NT2/D1 (cell line): ENCODE measurements at regions not wholly inside any gene's neighbourhood (a gene's known extent, or its start where the extent isn't known, plus 50 kb on each side); places are given as distances from the start of the nearest gene placed in this dataset.

ENCODE experiments used
- SUZ12 ChIP-seq: IDR thresholded peaks from 2 replicates; pipeline ENCODE4 v1.6.1; 2011; ENCODE audit not compliant: insufficient read length, insufficient read depth; ENCODE audit errors: extremely low read depth
- YY1 ChIP-seq: IDR thresholded peaks from 2 replicates; pipeline ENCODE4 v1.6.1; 2011; ENCODE audit not compliant: insufficient read length, insufficient read depth
- ZNF274 ChIP-seq: IDR thresholded peaks from 2 replicates; pipeline ENCODE4 v1.6.1; 2011; ENCODE audit warnings: mild to moderate bottlenecking, low read depth, low read length

DNA sequence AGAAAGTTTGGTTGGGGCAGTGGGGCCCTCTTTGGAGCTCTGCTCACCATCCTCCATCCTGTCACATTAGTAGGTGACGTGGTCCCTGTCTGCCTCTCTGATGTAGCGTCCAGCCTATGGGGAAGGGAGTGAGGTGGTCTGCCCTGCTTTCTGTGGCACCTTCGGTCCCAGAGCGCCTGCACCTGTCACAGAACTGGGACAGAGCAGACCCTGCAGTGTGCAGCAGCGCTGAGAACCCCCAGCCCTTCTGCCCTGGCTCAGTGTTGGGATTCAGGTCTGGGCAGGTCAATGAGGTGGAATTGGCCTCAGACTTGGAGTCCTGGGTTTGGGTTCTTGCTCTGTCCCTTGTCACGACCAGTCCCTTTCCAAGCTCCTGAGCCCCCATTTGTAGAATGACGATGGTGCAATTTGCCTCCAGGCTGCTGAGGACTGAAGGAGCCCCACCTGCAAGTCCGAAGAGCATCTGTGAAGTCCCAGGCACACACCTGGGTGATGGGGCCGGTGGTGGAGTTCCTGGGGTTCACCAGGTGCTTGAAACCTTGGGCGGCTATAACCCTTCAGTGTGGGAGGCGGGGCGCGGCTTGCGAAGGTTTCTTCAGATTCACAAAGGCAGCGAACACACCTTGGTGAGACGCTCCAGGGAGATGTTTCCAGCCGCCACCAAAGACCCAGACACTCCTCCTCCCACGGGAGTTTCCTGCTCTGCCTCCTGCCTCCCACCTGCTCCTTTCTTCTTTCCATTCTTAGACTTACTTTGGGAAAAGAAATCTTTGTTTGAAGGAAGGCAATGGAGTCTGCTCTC, 265.4 kb upstream of the HDAC4 start:
- no peak for TF ChIP-seq YY1
- no peak for TF ChIP-seq SUZ12
- TF ChIP-seq ZNF274: no peak
